ENCODE measurements at regions not wholly inside any gene's neighbourhood (a gene's known extent, or its start where the extent isn't known, plus 50 kb on each side); places are given as distances from the start of the nearest gene placed in this dataset.

GRCh38 chr3:75180235-75180944 is 483.7 kb upstream of the FRG2C start:
- Histone ChIP-seq H3K4me1 (ENCODE audit: control insufficient read depth, insufficient read depth, low read length) (no peaks in the 10 kb centered on the region), H3K79me1 (ENCODE audit: low read depth in 1 of 2, low read length in 2 of 2) (no peaks in the 10 kb centered on the region), H2AK5ac (ENCODE audit: low read depth, low read length) (no peak overlapping the region), H3K18ac (ENCODE audit: low read depth, low read length) (no peak overlapping the region), H2AFZ (replicated peaks; ENCODE audit: low read length, poor library complexity) (no peak overlapping the region), H2BK5ac (ENCODE audit: low read depth, low read length, poor library complexity, severe bottlenecking) (no peak overlapping the region), H3K4me2 (ENCODE audit: low read depth, low read length) (no peak overlapping the region), H4K91ac (ENCODE audit: insufficient read depth, low read depth, low read length) (no peak overlapping the region), H3K27ac (ENCODE audit: insufficient read depth, low read length) (no peak overlapping the region), H2AK9ac (replicated peaks; ENCODE audit: low read depth, low read length, poor library complexity) (no peak overlapping the region), H2BK15ac (ENCODE audit: low read depth, low read length) (no peak overlapping the region), H3K9me3 (ENCODE audit: control insufficient read depth, insufficient read depth, low read length) (no peaks in the 10 kb centered on the region), H3K14ac (replicated peaks; ENCODE audit: low read depth, low read length) (no peak overlapping the region), H3K9me1 (ENCODE audit: insufficient read depth, low read length) (no peaks in the 10 kb centered on the region), H3K4ac (ENCODE audit: low read depth, low read length) (no peak overlapping the region), H4K5ac (ENCODE audit: low read depth, low read length) (no peak overlapping the region), H3K36me3 (ENCODE audit: control insufficient read depth, insufficient read depth, low read length) (no peaks in the 10 kb centered on the region), H4K20me1 (ENCODE audit: insufficient read depth, low read length) (no peaks in the 10 kb centered on the region), H2BK120ac (ENCODE audit: low read depth, low read length) (no peak overlapping the region), H3K56ac (ENCODE audit: extremely low read depth, insufficient read depth, low read length) (no peak overlapping the region), H4K8ac (ENCODE audit: low read depth in 2 of 2, low read length in 2 of 2) (no peak overlapping the region), H2BK20ac (ENCODE audit: low read depth, low read length) (no peak overlapping the region), H3K23ac (ENCODE audit: low read depth, low read length) (no peak overlapping the region), H3K4me3 (ENCODE audit: insufficient read depth, low read depth, low read length) (no peak overlapping the region), H3K9ac (ENCODE audit: low read depth, low read length) (no peak overlapping the region), H3K27me3 (ENCODE audit: control insufficient read depth, insufficient read depth, low read length) (no peaks in the 10 kb centered on the region)
- ATAC-seq (ENCODE audit: low read depth) (no peak), DNase-seq (no peak)
- dilution Hi-C loops (cut with HindIII; ENCODE audit: low sequenced_read_pairs, unreplicated experiment) (no loop called here), intact Hi-C loops (cut with micrococcal nuclease) (no loop called here), in situ Hi-C loops (cut with MboI; ENCODE audit: low sequenced_read_pairs) (no loop called here)
- no peak for TF ChIP-seq MXI1 (IDR thresholded peaks at IDR 0.05; ENCODE audit: borderline replicate concordance, low read depth, low read length)
- TF ChIP-seq POLR2A (IDR thresholded peaks at IDR 0.05; ENCODE audit: low read depth, low read length): no peak
- no peak for TF ChIP-seq ELK1 (IDR thresholded peaks at IDR 0.05; ENCODE audit: borderline replicate concordance, low read depth, low read length)
- TF ChIP-seq CEBPB (IDR thresholded peaks at IDR 0.05; ENCODE audit: low read depth, low read length): no peak
- TF ChIP-seq MAZ (IDR thresholded peaks at IDR 0.05; ENCODE audit: borderline replicate concordance, low read depth, low read length): no peak
- no peak for TF ChIP-seq RFX5 (IDR thresholded peaks at IDR 0.05; ENCODE audit: low read depth, low read length)
- no peak for TF ChIP-seq CHD1 (IDR thresholded peaks at IDR 0.05; ENCODE audit: low read depth, low read length)
- no peak for TF ChIP-seq FOS (IDR thresholded peaks at IDR 0.05; ENCODE audit: low read depth, low read length)
- no peak for TF ChIP-seq NFE2L2 (IDR thresholded peaks at IDR 0.05; ENCODE audit: low read depth, low read length)
- no peak for TF ChIP-seq USF2 (IDR thresholded peaks at IDR 0.05; ENCODE audit: low read depth, low read length)
- no peak for TF ChIP-seq MAFK (IDR thresholded peaks at IDR 0.05; ENCODE audit: low read depth, low read length)
- CTCF ChIA-PET: no interaction called here
- POLR2A ChIA-PET (ENCODE audit: unreplicated experiment): interaction anchor here (0.6 kb wide), 1 partner anchor 11 kb away, joined by 3 read pairs; no protein-coding TSS in a partner anchor
- no TSS peak for BruUV-seq (replicated peaks)
- 100% methylated on average over 2 of the region's 7 CpGs; no CpG with 5 or more reads in 1 of the 2 experiments for WGBS, 2 experiments (ENCODE audit: extremely low coverage in 2 of 2, insufficient read length in 1 of 2)

Measured in IMR-90 (cell line).